GM18907 (cell line): ENCODE measurements at regions not wholly inside any gene's neighbourhood (a gene's known extent, or its start where the extent isn't known, plus 50 kb on each side); places are given as distances from the start of the nearest gene placed in this dataset.
"Not testable (repeated sequence)": the region's sequence is repeated elsewhere in the genome, so short reads cannot be mapped to it uniquely, and the experiment has no call there.

Source experiments
- ATAC-seq: cut with Tn5 transposase; IDR thresholded peaks from one replicate; pipeline ENCODE4 v1.9.1; 2021; ENCODE audit warnings: mild to moderate bottlenecking, moderate library complexity; ENCODE audit not compliant: unreplicated experiment

GRCh38 chr3:161893972-161894371 lies 397.4 kb downstream of the OTOL1 start:
- no peak for ATAC-seq

- no peak for ATAC-seq
These were observed 398.0 kb downstream of the OTOL1 start for GRCh38 chr3:161894657-161895056.

- no peak for ATAC-seq
These were observed 409.0 kb downstream of the OTOL1 start for GRCh38 chr3:161905520-161906132.

- no peak for ATAC-seq
These were observed 417.3 kb downstream of the OTOL1 start for GRCh38 chr3:161913786-161914389.

- ATAC-seq, result no peak
These were observed 418.3 kb downstream of the OTOL1 start for GRCh38 chr3:161914703-161915417.

GRCh38 chr3:161915418-161915750 lies 418.8 kb downstream of the OTOL1 start:
- no peak for ATAC-seq

- no peak for ATAC-seq
These were observed 423.6 kb downstream of the OTOL1 start for GRCh38 chr3:161920196-161920595.

- no peak for ATAC-seq
These were observed 429.2 kb downstream of the OTOL1 start for GRCh38 chr3:161925749-161926360.

GRCh38 chr3:161927131-161927530 lies 430.5 kb downstream of the OTOL1 start:
- ATAC-seq, result no peak

GRCh38 chr3:161939918-161940620 lies 443.5 kb downstream of the OTOL1 start:
- ATAC-seq, result no peak

GRCh38 chr3:161940621-161940965 lies 444.0 kb downstream of the OTOL1 start:
- no peak for ATAC-seq

- ATAC-seq, result no peak
These were observed 445.3 kb downstream of the OTOL1 start for GRCh38 chr3:161941891-161942290.

- not testable (repeated sequence) for ATAC-seq
These were observed 447.3 kb downstream of the OTOL1 start for GRCh38 chr3:161943801-161944345.

GRCh38 chr3:161946443-161946960 lies 449.9 kb downstream of the OTOL1 start:
- no peak for ATAC-seq

GRCh38 chr3:161950318-161950868 lies 453.8 kb downstream of the OTOL1 start:
- ATAC-seq, result no peak

GRCh38 chr3:161957467-161957866 lies 460.9 kb downstream of the OTOL1 start:
- no peak for ATAC-seq

- ATAC-seq, result no peak
These were observed 468.2 kb downstream of the OTOL1 start for GRCh38 chr3:161964857-161965256.

- ATAC-seq, result no peak
These were observed 473.3 kb downstream of the OTOL1 start for GRCh38 chr3:161969867-161970266.

- ATAC-seq, result no peak
These were observed 478.6 kb downstream of the OTOL1 start for GRCh38 chr3:161975201-161975600.

- ATAC-seq, result no peak
These were observed 480.5 kb downstream of the OTOL1 start for GRCh38 chr3:161977063-161977462.

- ATAC-seq, result no peak
These were observed 481.2 kb downstream of the OTOL1 start for GRCh38 chr3:161977850-161978249.
